HFFc6 (cell line): ENCODE measurements at regions not wholly inside any gene's neighbourhood (a gene's known extent, or its start where the extent isn't known, plus 50 kb on each side); places are given as distances from the start of the nearest gene placed in this dataset.

Experiments
- DNase-seq: peaks from one replicate; pipeline ENCODE4 v3.0.0-alpha.2; 2018
- H3K27ac Mint-ChIP-seq: 2 replicates; pipeline ENCODE4 v1.8.0; 2020; ENCODE audit warnings: mild to moderate bottlenecking, mixed read lengths
- H3K27me3 Mint-ChIP-seq: 2 replicates; pipeline ENCODE4 v1.8.0; 2021; ENCODE audit warnings: mild to moderate bottlenecking, moderate library complexity, mixed read lengths; ENCODE audit not compliant: insufficient read depth
- H3K36me3 Mint-ChIP-seq: 2 replicates; pipeline ENCODE4 v1.8.0; 2021; ENCODE audit warnings: low read depth, mixed read lengths
- H3K4me1 Mint-ChIP-seq: 2 replicates; pipeline ENCODE4 v1.8.0; 2020; ENCODE audit warnings: low read depth, mixed read lengths
- H3K4me3 Mint-ChIP-seq: 2 replicates; pipeline ENCODE4 v1.8.0; 2020; ENCODE audit warnings: mild to moderate bottlenecking, moderate library complexity, mixed read lengths
- H3K9me3 Mint-ChIP-seq: 2 replicates; pipeline ENCODE4 v1.8.0; 2020; ENCODE audit warnings: mild to moderate bottlenecking, mixed read lengths
- CTCF ChIP-seq: fragments of 200-600 bp; sonication (generic); IDR thresholded peaks from 2 replicates; pipeline ENCODE4 v1.5.0; 2021; ENCODE audit warnings: antibody characterized with exemption, mild to moderate bottlenecking

GRCh38 chr12:59166457-59166856 lies 246.2 kb upstream of the LRIG3 start:
- H3K36me3 Mint-ChIP-seq = no peaks in the 10 kb centered on the region
- peaks cover 24% of the 10 kb centered on the region for H3K4me1 Mint-ChIP-seq
- no peaks in the 10 kb centered on the region for H3K27me3 Mint-ChIP-seq
- TF ChIP-seq CTCF = no peak
- H3K27ac Mint-ChIP-seq = no peak overlapping the region
- H3K4me3 Mint-ChIP-seq = no peak overlapping the region
- no peak for DNase-seq
- no peaks in the 10 kb centered on the region for H3K9me3 Mint-ChIP-seq

GRCh38 chr12:59164991-59165718 lies 244.9 kb upstream of the LRIG3 start:
- Mint-ChIP-seq H3K9me3 (no peaks in the 10 kb centered on the region), H3K27ac (no peak overlapping the region), H3K4me1 (peaks cover 24% of the 10 kb centered on the region), H3K36me3 (no peaks in the 10 kb centered on the region), H3K4me3 (no peak overlapping the region), H3K27me3 (no peaks in the 10 kb centered on the region; the same call in 1 of the 2 replicates)
- TF ChIP-seq CTCF = peak; percentile 85
- DNase-seq = peak; percentile 55

GRCh38 chr12:59164226-59164625 lies 243.9 kb upstream of the LRIG3 start:
- Mint-ChIP-seq H3K27me3 (no peaks in the 10 kb centered on the region; the same call in 1 of the 2 replicates), H3K9me3 (no peaks in the 10 kb centered on the region), H3K4me1 (peaks cover 24% of the 10 kb centered on the region), H3K27ac (no peak overlapping the region), H3K4me3 (no peak overlapping the region), H3K36me3 (no peaks in the 10 kb centered on the region)
- DNase-seq = no peak
- no peak for TF ChIP-seq CTCF

GRCh38 chr12:59158681-59159080 lies 238.4 kb upstream of the LRIG3 start:
- TF ChIP-seq CTCF = no peak
- Mint-ChIP-seq H3K36me3 (peaks cover 21% of the 10 kb centered on the region), H3K27ac (no peak overlapping the region), H3K9me3 (peaks cover 35% of the 10 kb centered on the region), H3K4me3 (no peak overlapping the region), H3K4me1 (no peaks in the 10 kb centered on the region), H3K27me3 (no peaks in the 10 kb centered on the region; the same call in 1 of the 2 replicates)
- DNase-seq = no peak

- TF ChIP-seq CTCF = no peak
- peaks cover 35% of the 10 kb centered on the region for H3K9me3 Mint-ChIP-seq
- no peak overlapping the region for H3K27ac Mint-ChIP-seq
- DNase-seq = no peak
- no peaks in the 10 kb centered on the region for H3K4me1 Mint-ChIP-seq
- H3K36me3 Mint-ChIP-seq = peaks cover 25% of the 10 kb centered on the region
- no peak overlapping the region for H3K4me3 Mint-ChIP-seq
- H3K27me3 Mint-ChIP-seq = no peaks in the 10 kb centered on the region; the same call in 1 of the 2 replicates
Observed at GRCh38 chr12:59158066-59158465, 237.8 kb upstream of the LRIG3 start.
